Calu3 (cell line): ENCODE measurements at regions not wholly inside any gene's neighbourhood (a gene's known extent, or its start where the extent isn't known, plus 50 kb on each side); places are given as distances from the start of the nearest gene placed in this dataset.

Experiments
- BruUV-seq: library from RNA; stranded (reverse); fragments of 400-500 nt; replicated peaks from 2 replicates; lab custom pipeline; 2021; lab: Mats Ljungman, UMichigan
- CTCF ChIA-PET: fragments of 300-600 bp; sonication (Branson Sonifier 250); formaldehyde crosslinking; loops from one replicate; lab custom pipeline; 2022; ENCODE audit warnings: antibody characterized with exemption; lab: Charles Lee
- DNase-seq: peaks from one replicate; pipeline ENCODE4 v3.0.0; 2022
- H3K27ac Mint-ChIP-seq: one replicate; pipeline ENCODE4 v1.8.0; 2022; ENCODE audit warnings: mixed read lengths; ENCODE audit not compliant: unreplicated experiment
- H3K27me3 Mint-ChIP-seq: one replicate; pipeline ENCODE4 v1.8.0; 2022; ENCODE audit warnings: mixed read lengths; ENCODE audit not compliant: unreplicated experiment
- H3K36me3 Mint-ChIP-seq: one replicate; pipeline ENCODE4 v1.8.0; 2022; ENCODE audit warnings: mild to moderate bottlenecking, moderate library complexity, mixed read lengths; ENCODE audit not compliant: insufficient read depth, unreplicated experiment
- H3K4me1 Mint-ChIP-seq: one replicate; pipeline ENCODE4 v1.8.0; 2022; ENCODE audit warnings: mild to moderate bottlenecking, low read depth, mixed read lengths; ENCODE audit not compliant: unreplicated experiment
- H3K4me3 Mint-ChIP-seq: one replicate; pipeline ENCODE4 v1.8.0; 2022; ENCODE audit warnings: mild to moderate bottlenecking, low read depth, moderate library complexity, mixed read lengths; ENCODE audit not compliant: unreplicated experiment
- H3K9me3 Mint-ChIP-seq: one replicate; pipeline ENCODE4 v1.8.0; 2022; ENCODE audit warnings: low read depth, mixed read lengths; ENCODE audit not compliant: unreplicated experiment
- CTCF ChIP-seq: fragments of 200-600 bp; IDR thresholded peaks from one replicate; pipeline ENCODE4 v1.8.0; 2022; ENCODE audit warnings: antibody characterized with exemption; ENCODE audit not compliant: unreplicated experiment
- intact Hi-C: fragments of 100-400 bp; cut with micrococcal nuclease; formaldehyde crosslinking; loops from one replicate; pipeline ENCODE4 v1.10.0; 2022; ENCODE audit not compliant: unreplicated experiment

GRCh38 chr3:26989037-26989436 is 366.5 kb downstream of the LRRC3B start:
- no peak overlapping the region for H3K27ac Mint-ChIP-seq
- no peak for DNase-seq
- no peak overlapping the region for H3K4me3 Mint-ChIP-seq
- H3K9me3 Mint-ChIP-seq, result no peaks in the 10 kb centered on the region
- no peaks in the 10 kb centered on the region for H3K36me3 Mint-ChIP-seq
- TF ChIP-seq CTCF, result no peak
- H3K27me3 Mint-ChIP-seq, result no peaks in the 10 kb centered on the region
- no TSS peak for BruUV-seq
- no peaks in the 10 kb centered on the region for H3K4me1 Mint-ChIP-seq
- intact Hi-C loops, result no loop called here
- CTCF ChIA-PET, result interaction anchor here (0.5 kb wide), 1 partner anchor 692 kb away, joined by 6 read pairs; no protein-coding TSS in a partner anchor

GRCh38 chr3:26997226-26997625 is 372.0 kb downstream of the NEK10 start:
- no peak overlapping the region for H3K4me3 Mint-ChIP-seq
- no peaks in the 10 kb centered on the region for H3K4me1 Mint-ChIP-seq
- no peaks in the 10 kb centered on the region for H3K27me3 Mint-ChIP-seq
- TF ChIP-seq CTCF, result no peak
- H3K27ac Mint-ChIP-seq, result no peak overlapping the region
- DNase-seq, result no peak
- CTCF ChIA-PET, result no interaction called here
- no peaks in the 10 kb centered on the region for H3K36me3 Mint-ChIP-seq
- peaks cover 3% of the 10 kb centered on the region for H3K9me3 Mint-ChIP-seq
- intact Hi-C loops, result no loop called here
- BruUV-seq, result no TSS peak

GRCh38 chr3:27010834-27011233 is 358.3 kb downstream of the NEK10 start:
- no TSS peak for BruUV-seq
- no peak overlapping the region for H3K27ac Mint-ChIP-seq
- H3K9me3 Mint-ChIP-seq, result no peaks in the 10 kb centered on the region
- CTCF ChIA-PET, result no interaction called here
- DNase-seq, result no peak
- H3K4me1 Mint-ChIP-seq, result no peaks in the 10 kb centered on the region
- intact Hi-C loops, result no loop called here
- H3K27me3 Mint-ChIP-seq, result no peaks in the 10 kb centered on the region
- no peaks in the 10 kb centered on the region for H3K36me3 Mint-ChIP-seq
- TF ChIP-seq CTCF, result no peak
- H3K4me3 Mint-ChIP-seq, result no peak overlapping the region

GRCh38 chr3:27022096-27022761 is 347.0 kb downstream of the NEK10 start:
- DNase-seq, result no peak
- H3K4me3 Mint-ChIP-seq, result no peak overlapping the region
- CTCF ChIA-PET, result interaction anchor here (1.1 kb wide), 1 partner anchor 18 kb away, joined by 4 read pairs; no protein-coding TSS in a partner anchor
- no peaks in the 10 kb centered on the region for H3K27me3 Mint-ChIP-seq
- BruUV-seq, result no TSS peak
- TF ChIP-seq CTCF, result no peak
- H3K27ac Mint-ChIP-seq, result no peak overlapping the region
- H3K9me3 Mint-ChIP-seq, result peaks cover 4% of the 10 kb centered on the region
- intact Hi-C loops, result no loop called here
- H3K4me1 Mint-ChIP-seq, result peaks cover 8% of the 10 kb centered on the region
- no peaks in the 10 kb centered on the region for H3K36me3 Mint-ChIP-seq
